HG03354 (cell line): ENCODE measurements at regions not wholly inside any gene's neighbourhood (a gene's known extent, or its start where the extent isn't known, plus 50 kb on each side); places are given as distances from the start of the nearest gene placed in this dataset.
A peak's percentile ranks its signal among the peaks of the same experiment; 100 is the strongest.

Source experiments
- ATAC-seq: cut with Tn5 transposase; IDR thresholded peaks from one replicate; pipeline ENCODE4 v1.9.1; 2021; ENCODE audit warnings: mild to moderate bottlenecking; ENCODE audit not compliant: unreplicated experiment, poor library complexity, severe bottlenecking

DNA sequence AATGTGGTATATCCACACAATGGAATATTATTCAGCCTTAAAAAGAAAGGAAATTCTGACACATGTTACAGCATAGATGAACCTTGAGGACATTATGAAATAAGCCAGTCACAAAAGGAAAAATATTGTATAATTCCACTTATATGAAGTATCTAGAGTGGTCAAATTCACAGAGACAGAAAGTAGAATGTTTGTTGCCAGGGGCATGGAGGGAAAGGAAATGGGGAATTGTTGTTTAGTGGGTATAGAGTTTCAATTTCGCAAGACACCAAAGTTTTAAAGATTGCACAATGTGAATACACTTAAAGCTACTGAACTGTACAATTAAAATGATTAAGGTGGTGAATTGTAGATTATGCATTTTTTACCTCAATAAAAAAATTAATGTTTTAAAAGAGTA, 92.9 kb downstream of the TXNL1 start:
- no peak for ATAC-seq

DNA sequence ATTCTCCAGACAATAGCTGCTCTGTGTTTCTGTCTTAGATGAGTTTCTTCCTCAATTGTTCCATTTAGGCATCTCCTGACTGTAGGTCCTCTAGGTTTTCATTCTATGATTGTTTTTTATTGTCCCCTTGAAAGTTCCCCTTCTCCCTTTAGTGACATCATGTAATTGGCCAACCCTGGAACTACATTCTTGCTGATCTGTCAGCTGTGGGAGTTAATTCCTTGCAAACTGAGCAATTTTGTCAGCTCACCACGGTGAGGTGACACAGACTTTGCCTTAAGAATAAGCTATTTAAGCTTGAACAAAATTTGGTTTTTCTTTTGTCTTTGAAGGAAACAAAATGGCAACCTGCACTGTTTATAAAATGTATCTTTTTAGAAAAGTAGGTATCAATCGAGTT, 95.9 kb downstream of the TXNL1 start:
- no peak for ATAC-seq

GRCh38 chr18:56541793-56542192, 96.6 kb downstream of the TXNL1 start:
- ATAC-seq, result peak; percentile 50

- no peak for ATAC-seq
Measured at GRCh38 chr18:56541340-56541739, 97.1 kb downstream of the TXNL1 start.

DNA sequence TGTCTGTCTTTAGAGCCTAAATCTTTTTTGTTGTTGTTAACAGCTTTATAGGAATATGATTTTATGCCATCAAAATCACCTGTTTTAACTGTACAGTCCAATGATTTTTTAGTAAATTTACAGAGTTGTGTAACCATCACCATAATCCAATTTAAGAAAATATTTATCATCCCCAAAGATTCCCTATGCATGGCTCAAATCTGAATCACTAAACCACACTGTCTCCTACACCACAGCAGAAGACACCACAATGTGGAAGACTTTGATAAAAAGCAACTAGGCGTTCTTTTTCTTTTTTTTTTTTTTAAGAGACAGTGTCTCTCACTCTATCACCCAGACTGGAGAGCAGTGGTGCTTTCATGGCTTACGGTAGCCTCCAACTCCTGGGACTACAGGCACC, 99.6 kb downstream of the TXNL1 start:
- ATAC-seq, result no peak

DNA sequence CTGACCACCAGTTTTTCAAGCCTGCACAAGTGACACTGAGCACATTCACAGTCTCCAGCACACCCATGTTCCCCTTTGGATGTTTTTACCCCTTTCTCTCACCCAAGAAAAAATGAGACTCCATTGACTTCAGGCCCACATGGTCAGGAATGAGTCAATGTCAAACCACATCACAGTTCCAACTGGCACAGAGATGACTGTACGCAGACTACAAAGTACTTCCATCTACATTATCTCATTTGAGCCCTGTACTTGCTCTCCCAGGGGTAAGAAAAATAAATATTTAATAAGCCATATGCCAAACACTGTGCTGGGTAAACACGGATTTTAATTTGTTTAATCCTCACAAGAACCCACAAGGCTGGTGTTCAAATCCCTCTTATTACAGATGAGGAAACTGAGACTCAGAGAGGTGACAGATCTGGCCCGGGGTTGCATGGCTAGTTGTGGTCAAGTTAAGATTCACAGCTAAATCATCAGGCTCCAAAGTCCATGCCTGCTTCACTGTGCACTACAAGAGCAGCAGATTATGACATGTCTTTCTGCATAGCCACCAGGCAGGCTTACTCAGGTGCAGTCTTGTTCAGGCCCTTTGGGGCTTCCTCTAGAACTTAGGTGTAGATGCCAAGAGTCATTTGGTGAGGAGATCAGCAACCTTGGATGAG, 106.1 kb downstream of the TXNL1 start:
- ATAC-seq, result peak; percentile 96

DNA sequence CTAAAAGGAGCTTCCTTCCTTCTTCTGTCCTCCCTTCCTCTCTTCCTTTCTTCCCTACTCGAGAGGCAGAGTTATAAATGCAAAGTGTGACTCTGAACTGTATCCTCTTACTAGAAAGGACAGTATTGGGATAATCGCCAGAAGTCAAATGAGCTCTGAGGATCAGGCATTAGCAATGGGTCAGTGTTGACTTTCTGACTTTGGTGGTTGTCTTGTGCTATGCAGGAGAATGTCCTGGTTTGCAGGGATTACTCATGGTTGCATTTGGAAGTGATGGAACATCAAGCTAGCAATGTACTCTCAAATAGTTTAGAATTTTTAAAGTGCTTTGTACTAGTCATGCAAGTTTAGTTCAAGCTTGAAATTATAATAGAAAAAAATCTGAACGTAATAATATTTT, 115.6 kb downstream of the TXNL1 start:
- ATAC-seq, result no peak

- ATAC-seq, result no peak
Measured at GRCh38 chr18:56521263-56521662, 117.1 kb downstream of the TXNL1 start.

DNA sequence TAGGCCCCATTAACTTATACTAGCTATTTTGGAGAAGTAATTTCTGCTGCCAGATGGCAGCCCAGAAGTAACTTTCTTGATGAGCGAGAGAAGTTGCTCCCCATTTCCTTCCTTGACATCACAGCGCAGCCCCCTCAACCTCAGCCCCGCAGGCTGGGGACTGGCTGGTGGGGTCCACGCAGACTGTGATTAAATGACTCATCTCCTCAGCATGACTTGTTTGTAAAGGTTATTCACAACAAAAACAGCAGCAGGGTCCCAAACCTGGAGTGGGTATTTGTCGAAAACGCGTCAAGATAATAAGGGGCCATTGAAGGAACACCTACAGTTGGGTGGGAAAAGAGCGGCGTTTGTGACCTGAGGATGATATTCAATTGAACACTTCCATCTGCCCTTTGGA, 120.6 kb downstream of the TXNL1 start:
- no peak for ATAC-seq

DNA sequence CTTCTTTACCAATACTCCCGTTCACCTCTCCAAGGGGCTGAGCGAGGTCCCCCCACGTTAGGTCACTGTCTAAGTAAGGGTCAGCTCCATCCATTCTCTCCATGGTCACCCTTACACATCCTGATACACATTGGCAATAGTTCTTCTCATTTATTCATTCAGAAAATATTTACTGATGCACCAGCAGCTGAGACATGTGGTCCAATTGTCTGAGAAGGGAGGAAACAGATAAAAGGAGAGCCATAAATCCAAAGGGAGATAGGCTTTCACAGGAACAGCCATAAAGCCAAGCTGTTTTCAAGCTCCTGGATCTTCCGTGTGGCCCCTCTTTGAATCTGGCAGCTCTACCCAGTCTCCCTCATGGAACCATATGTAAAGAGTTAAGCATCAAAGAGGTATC, 121.2 kb downstream of the TXNL1 start:
- ATAC-seq, result no peak

DNA sequence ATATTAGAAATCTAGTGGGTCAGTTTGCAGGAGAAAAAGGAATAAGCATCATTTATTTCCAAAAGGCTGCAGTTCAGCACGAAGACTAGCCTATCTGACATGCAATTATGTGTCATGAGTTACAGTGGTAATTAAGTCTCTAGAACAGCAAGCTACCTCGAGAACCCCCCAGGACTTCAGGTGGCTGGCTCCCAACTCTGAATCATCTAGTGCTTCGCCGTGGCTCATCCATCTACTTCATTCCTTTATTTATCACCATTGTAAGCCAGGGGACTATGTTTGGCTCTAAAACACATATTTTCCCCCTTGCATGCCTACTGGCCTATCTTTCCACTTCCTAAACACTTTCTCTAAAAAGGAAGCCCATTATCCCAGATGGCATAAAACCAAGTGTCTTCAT, 121.6 kb downstream of the TXNL1 start:
- ATAC-seq, result no peak

DNA sequence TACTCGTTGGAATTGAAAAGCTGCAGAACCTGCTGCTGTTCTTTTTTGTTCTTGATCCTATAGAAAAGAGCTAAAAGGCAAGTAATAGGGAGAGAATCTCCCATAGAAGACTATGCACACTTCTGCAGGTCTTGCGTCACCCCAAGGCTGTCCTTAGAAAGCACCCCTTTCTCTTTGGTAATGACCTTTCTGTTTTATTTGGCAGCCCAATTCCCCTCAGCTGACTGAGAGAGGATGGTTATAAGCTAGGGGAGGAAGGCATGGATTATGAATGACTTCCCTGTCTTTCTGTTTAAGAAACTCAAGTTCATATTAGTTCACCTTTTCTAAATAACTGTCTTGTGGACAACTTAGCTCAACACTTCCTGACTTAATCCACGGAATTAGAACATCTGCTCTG, 122.9 kb downstream of the TXNL1 start:
- no peak for ATAC-seq

- ATAC-seq, result peak; percentile 69
Measured at GRCh38 chr18:56511996-56512395, 126.4 kb downstream of the TXNL1 start.

GRCh38 chr18:56510108-56510507, 128.3 kb downstream of the TXNL1 start:
- no peak for ATAC-seq

GRCh38 chr18:56509656-56510055, 128.7 kb downstream of the TXNL1 start:
- ATAC-seq, result no peak

DNA sequence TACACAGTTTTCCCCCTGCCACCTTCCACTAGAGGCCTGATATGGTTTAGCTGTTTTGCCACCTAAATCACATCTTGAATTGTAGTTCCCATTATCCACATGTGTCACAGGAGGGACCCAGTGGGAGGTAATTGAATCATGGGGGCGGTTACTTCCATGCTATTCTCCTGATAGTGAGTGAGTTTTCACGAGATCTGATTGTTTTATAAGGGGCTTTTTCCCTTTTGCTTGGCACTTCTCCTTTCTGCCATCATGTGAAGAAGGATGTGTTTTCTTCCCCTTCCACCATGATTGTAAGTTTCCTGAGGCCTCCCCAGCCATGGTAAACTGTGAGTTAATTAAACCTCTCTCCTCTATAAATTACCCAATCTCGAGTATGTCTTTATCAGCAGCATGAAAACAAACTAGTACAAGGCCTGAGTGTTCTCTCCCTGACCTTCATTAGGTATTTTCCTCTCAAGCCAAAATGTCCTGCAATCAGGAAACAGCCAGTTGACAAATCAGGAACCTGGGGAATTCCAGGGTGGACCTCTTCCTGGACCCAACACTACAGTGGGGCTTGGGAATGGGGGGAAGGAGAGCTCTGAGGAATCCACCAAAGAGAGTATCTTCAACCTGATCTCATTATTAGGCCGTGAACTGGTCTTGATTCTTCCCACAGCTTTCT, 129.9 kb downstream of the TXNL1 start:
- ATAC-seq, result no peak

- no peak for ATAC-seq
Measured at GRCh38 chr18:56505971-56506370, 132.4 kb downstream of the TXNL1 start.

DNA sequence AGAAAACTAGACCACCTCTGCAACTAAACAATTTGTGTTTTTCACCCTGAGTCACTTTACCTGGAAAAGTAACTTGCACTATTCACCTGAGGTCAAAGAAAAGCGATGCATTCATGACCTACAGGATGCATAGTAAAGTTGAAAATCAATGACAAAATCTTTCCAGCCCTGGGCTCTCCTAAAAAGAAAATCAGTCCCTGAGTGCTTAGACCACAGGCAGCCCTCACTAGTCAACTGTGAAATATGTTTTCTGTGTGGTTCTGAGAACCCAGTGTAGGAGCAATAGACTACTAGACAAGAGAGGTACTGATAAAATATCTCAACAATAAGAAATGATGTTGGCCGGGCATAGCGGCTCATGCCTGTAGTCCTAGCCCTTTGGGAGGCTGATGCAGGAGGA, 133.1 kb downstream of the TXNL1 start:
- no peak for ATAC-seq

- ATAC-seq, result no peak
Measured at GRCh38 chr18:56501896-56502295, 136.5 kb downstream of the TXNL1 start.

DNA sequence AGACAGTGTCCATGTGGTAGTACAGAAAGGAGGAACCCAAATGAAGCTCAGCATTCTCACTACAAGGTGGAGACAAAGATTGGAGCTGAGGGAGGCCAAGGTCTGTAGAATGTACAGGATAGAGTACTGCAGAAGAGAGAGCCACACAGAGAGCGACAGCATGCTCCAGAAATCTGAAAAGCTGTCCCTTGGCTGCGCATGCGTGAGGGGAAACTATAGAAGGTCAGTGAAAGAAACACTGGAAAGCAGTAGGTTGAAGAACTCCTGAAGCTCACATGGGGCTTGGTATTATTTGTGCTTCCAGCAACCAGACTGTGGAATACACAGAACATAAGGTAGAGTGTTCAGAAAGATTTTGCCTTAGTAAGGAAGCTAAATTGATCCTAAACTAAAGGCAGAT, 142.5 kb downstream of the TXNL1 start:
- no peak for ATAC-seq

DNA sequence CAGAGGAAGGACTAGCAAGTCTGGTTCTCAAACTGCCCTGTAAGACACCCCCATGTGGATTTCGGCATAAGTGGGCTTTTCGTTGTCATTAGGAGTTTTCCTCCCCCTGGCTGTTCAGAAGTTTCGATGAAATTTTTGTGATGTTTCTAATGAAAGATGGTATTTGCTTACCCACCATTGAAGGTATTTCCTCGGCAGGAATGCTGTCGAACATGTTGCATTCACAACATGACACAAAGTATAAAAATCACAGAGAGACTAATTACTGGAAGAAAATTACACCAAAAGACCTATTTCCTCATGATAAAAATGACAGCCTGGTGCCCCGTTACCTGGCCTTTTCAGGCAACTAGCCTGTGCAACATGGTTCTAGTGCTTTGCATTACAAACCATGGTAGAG, 144.9 kb downstream of the TXNL1 start:
- ATAC-seq, result no peak

DNA sequence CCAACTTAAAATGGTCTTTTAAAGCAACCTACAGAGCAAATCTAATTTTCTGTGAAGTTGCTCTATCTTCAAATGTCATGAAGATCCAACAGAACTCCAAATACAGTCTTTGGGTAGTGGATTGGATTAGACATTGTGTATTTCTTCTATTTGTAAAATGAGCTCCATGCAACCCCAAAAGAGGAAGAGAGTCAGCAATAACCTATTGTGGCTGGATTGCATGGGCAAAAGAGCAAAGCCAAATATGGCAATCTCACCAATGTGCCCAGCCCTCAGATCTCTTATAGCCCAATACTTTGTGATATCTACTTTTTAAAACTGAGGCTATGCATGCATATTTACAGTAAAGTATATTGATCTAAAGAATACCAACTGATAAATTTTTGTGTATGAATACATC, 146.3 kb downstream of the TXNL1 start:
- no peak for ATAC-seq
